Adrenal gland (tissue), 9 donors: ENCODE measurements at regions not wholly inside any gene's neighbourhood (a gene's known extent, or its start where the extent isn't known, plus 50 kb on each side); places are given as distances from the start of the nearest gene placed in this dataset.

Experiments used
- DNase-seq, 7 donors: peaks; one replicate each; pipeline ENCODE4 v3.0.0-alpha.2; 2019 to 2020
- H3K27ac ChIP-seq, 5 donors: fragments of 200-600 bp; sonication (generic) in 4 of 5; 1 replicate in 3 of 5; 2 replicates in 2 of 5; pipeline versions ENCODE4 v1.5.1 to v1.8.0; 2016 to 2020; ENCODE audit warnings: mild to moderate bottlenecking in 1 of 5
- H3K27me3 ChIP-seq: fragments of 200-600 bp; 2 replicates; pipeline ENCODE4 v1.8.0; 2021
- H3K36me3 ChIP-seq, 2 donors: fragments of 200-600 bp; replicated peaks in 1 of 2; 1 replicate in 1 of 2; 2 replicates in 1 of 2; pipeline versions ENCODE4 v1.5.1 to v1.8.0; 2018 to 2022
- H3K4me1 ChIP-seq, 2 donors: fragments of 200-600 bp; replicated peaks in 1 of 2; 1 replicate in 1 of 2; 2 replicates in 1 of 2; pipeline versions ENCODE4 v1.5.1 to v1.8.0; 2018 to 2021
- H3K4me3 ChIP-seq, 4 donors: fragments of 200-600 bp; sonication (generic) in 3 of 4; one replicate each; pipeline ENCODE4 v1.5.1; 2016 to 2018
- H3K9me3 ChIP-seq, 3 donors: fragments of 200-600 bp; sonication (generic) in 1 of 3; replicated peaks in 1 of 3; 1 replicate in 2 of 3; 2 replicates in 1 of 3; pipeline versions ENCODE4 v1.5.1 to v1.8.0; 2016 to 2021
- CTCF ChIP-seq, 6 experiments: fragments of 450-650 bp in 4 of 6; fragments of 200-600 bp in 2 of 6; sonication (generic) in 1 of 6; IDR thresholded peaks; 1 replicate in 5 of 6; 2 replicates in 1 of 6; pipeline versions ENCODE4 v1.5.1 to v1.8.0; 2016 to 2021; ENCODE audit warnings: antibody characterized with exemption in 6 of 6, mild to moderate bottlenecking in 2 of 6, moderate library complexity in 1 of 6
- POLR2A ChIP-seq, 2 donors: fragments of 450-650 bp; IDR thresholded peaks; one replicate each; pipeline ENCODE4 v1.6.1; 2017; ENCODE audit warnings: antibody characterized with exemption in 2 of 2, mild to moderate bottlenecking in 2 of 2, moderate library complexity in 1 of 2
- WGBS, 4 donors: extraction: QIAGEN DNeasy Blood & Tissue Kit in 2 of 4; methylation state at CpG; one replicate each; pipeline versions ENCODE4 v1.1.5 to v1.1.7; 2013 to 2017; 5-methylcytosine and 5-hydroxymethylcytosine counted together
- intact Hi-C, 2 donors: fragments of 100-400 bp; cut with DNase I; formaldehyde crosslinking; loops; one replicate each; pipeline versions ENCODE4 v1.14.1 to v1.15.0; 2022 to 2023
- donor health status: healthy with polysubstance abuse.
- donor health status: Bipolar disorder and iron deficiency.
- donor health status: DM: yes; HTN: yes; CAD: no.
- donor health status: DM: no; HTN: no; CAD: no.
- donor health status: DM: no; HTN: no; CAD: no.

GRCh38 chr13:69495096-69495495, 612.5 kb upstream of the ATXN8OS start:
- H3K36me3 ChIP-seq = no peaks in the 10 kb centered on the region
- H3K27me3 ChIP-seq = no peaks in the 10 kb centered on the region
- no peak for DNase-seq
- TF ChIP-seq POLR2A (IDR thresholded peaks at IDR 0.05) = no peak
- no peak for TF ChIP-seq CTCF (IDR thresholded peaks at IDR 0.05)
- H3K4me1 ChIP-seq = no peaks in the 10 kb centered on the region
- H3K27ac ChIP-seq = no peak overlapping the region
- no peaks in the 10 kb centered on the region for H3K9me3 ChIP-seq
- 64 to 73% (median 67%) methylated on average over 2 of the region's 2 CpGs for WGBS, 4 donors
- intact Hi-C loops = no loop called here
- no peak overlapping the region for H3K4me3 ChIP-seq

GRCh38 chr13:69487576-69487975, 620.0 kb upstream of the ATXN8OS start:
- Histone ChIP-seq H3K4me1 (no peaks in the 10 kb centered on the region), H3K27me3 (no peaks in the 10 kb centered on the region), H3K9me3 (no peaks in the 10 kb centered on the region), H3K27ac (no peak overlapping the region), H3K4me3 (no peak overlapping the region), H3K36me3 (no peaks in the 10 kb centered on the region)
- DNase-seq = no peak
- TF ChIP-seq POLR2A (IDR thresholded peaks at IDR 0.05) (no peak), CTCF (IDR thresholded peaks at IDR 0.05) (no peak)
- intact Hi-C loops = no loop called here

- intact Hi-C loops = no loop called here
- WGBS, 4 donors = 51 to 60% (median 56%) methylated on average over 4 of the region's 4 CpGs
- H3K36me3 ChIP-seq = no peaks in the 10 kb centered on the region
These were observed 621.5 kb upstream of the ATXN8OS start for GRCh38 chr13:69485991-69486592.

GRCh38 chr13:69477451-69477850, 630.2 kb upstream of the ATXN8OS start:
- no peaks in the 10 kb centered on the region for H3K4me1 ChIP-seq
- DNase-seq = no peak
- H3K27me3 ChIP-seq = no peaks in the 10 kb centered on the region
- H3K27ac ChIP-seq = no peak overlapping the region
- H3K36me3 ChIP-seq = no peaks in the 10 kb centered on the region
- no peak overlapping the region for H3K4me3 ChIP-seq
- TF ChIP-seq CTCF (IDR thresholded peaks at IDR 0.05) = no peak
- TF ChIP-seq POLR2A (IDR thresholded peaks at IDR 0.05) = no peak
- no peaks in the 10 kb centered on the region for H3K9me3 ChIP-seq
- intact Hi-C loops = no loop called here

More at GRCh38 chr13:69485991-69486592, 621.5 kb upstream of the ATXN8OS start:
- H3K9me3 ChIP-seq = no peaks in the 10 kb centered on the region
- no peak overlapping the region for H3K4me3 ChIP-seq
- no peaks in the 10 kb centered on the region for H3K27me3 ChIP-seq
- no peak for DNase-seq
- no peaks in the 10 kb centered on the region for H3K4me1 ChIP-seq
- TF ChIP-seq POLR2A (IDR thresholded peaks at IDR 0.05) (no peak), CTCF (IDR thresholded peaks at IDR 0.05) (no peak)
- H3K27ac ChIP-seq = no peak overlapping the region
